Fibroblast of lung (primary cell): ENCODE measurements at regions not wholly inside any gene's neighbourhood (a gene's known extent, or its start where the extent isn't known, plus 50 kb on each side); places are given as distances from the start of the nearest gene placed in this dataset.

Experiments used
- EZH2 ChIP-seq: IDR thresholded peaks from 2 replicates; pipeline ENCODE4 v1.5.1; 2012; ENCODE audit warnings: low read length, control low read depth, mild to moderate bottlenecking; ENCODE audit errors: missing control alignments
- TF ChIP-seq, protein P1 (sequence below), 2 donors: IDR thresholded peaks in 1 of 2; conservative IDR thresholded peaks in 1 of 2; 1 replicate in 1 of 2; 2 replicates in 1 of 2; pipeline ENCODE4 v1.5.1; 2011 to 2012; ENCODE audit warnings: low read length in 2 of 2, control low read depth in 1 of 2, inconsistent platforms in 1 of 2, low read depth in 1 of 2, mild to moderate bottlenecking in 1 of 2

- TF ChIP-seq EZH2 = no peak
- TF ChIP-seq, protein P1, sequence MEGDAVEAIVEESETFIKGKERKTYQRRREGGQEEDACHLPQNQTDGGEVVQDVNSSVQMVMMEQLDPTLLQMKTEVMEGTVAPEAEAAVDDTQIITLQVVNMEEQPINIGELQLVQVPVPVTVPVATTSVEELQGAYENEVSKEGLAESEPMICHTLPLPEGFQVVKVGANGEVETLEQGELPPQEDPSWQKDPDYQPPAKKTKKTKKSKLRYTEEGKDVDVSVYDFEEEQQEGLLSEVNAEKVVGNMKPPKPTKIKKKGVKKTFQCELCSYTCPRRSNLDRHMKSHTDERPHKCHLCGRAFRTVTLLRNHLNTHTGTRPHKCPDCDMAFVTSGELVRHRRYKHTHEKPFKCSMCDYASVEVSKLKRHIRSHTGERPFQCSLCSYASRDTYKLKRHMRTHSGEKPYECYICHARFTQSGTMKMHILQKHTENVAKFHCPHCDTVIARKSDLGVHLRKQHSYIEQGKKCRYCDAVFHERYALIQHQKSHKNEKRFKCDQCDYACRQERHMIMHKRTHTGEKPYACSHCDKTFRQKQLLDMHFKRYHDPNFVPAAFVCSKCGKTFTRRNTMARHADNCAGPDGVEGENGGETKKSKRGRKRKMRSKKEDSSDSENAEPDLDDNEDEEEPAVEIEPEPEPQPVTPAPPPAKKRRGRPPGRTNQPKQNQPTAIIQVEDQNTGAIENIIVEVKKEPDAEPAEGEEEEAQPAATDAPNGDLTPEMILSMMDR (conservative IDR thresholded peaks at IDR 0.05 in 1 of 2, IDR thresholded peaks at IDR 0.05 in 1 of 2; ENCODE audit: low read depth in 1 of 2, low read length in 2 of 2) = no peak
Observed at GRCh38 chr6:145245119-145245518, 490.2 kb downstream of the EPM2A start.
